Fibroblast of the aortic adventitia (primary cell): ENCODE measurements at regions not wholly inside any gene's neighbourhood (a gene's known extent, or its start where the extent isn't known, plus 50 kb on each side); places are given as distances from the start of the nearest gene placed in this dataset.

Experiments used
- DNase-seq: peaks from one replicate; pipeline ENCODE4 v3.0.0-alpha.2; 2010; ENCODE audit warnings: low read depth
- H3K4me3 ChIP-seq: 2 replicates; pipeline ENCODE4 v1.5.1; 2011; ENCODE audit warnings: low read depth, mild to moderate bottlenecking, control low read depth, low read length, moderate library complexity
- CTCF ChIP-seq: IDR thresholded peaks from 2 replicates; pipeline ENCODE4 v1.5.1; 2011; ENCODE audit warnings: mild to moderate bottlenecking, low read length, control low read depth, inconsistent platforms; ENCODE audit not compliant: insufficient read depth

- no peak for TF ChIP-seq CTCF
- DNase-seq, result no peak
- H3K4me3 ChIP-seq, result no peak overlapping the region
Measured at GRCh38 chr20:60591172-60591799, 633.1 kb downstream of the CDH26 start.

GRCh38 chr20:60598528-60598927 is 640.3 kb downstream of the CDH26 start:
- H3K4me3 ChIP-seq, result no peak overlapping the region
- TF ChIP-seq CTCF, result no peak
- no peak for DNase-seq

GRCh38 chr20:60599381-60599780 is 641.2 kb downstream of the CDH26 start:
- no peak for DNase-seq
- H3K4me3 ChIP-seq, result no peak overlapping the region
- no peak for TF ChIP-seq CTCF

- H3K4me3 ChIP-seq, result no peak overlapping the region
- TF ChIP-seq CTCF, result no peak
- no peak for DNase-seq
Measured at GRCh38 chr20:60600036-60600435, 641.8 kb downstream of the CDH26 start.

- no peak for DNase-seq
- H3K4me3 ChIP-seq, result no peak overlapping the region
- TF ChIP-seq CTCF, result no peak
Measured at GRCh38 chr20:60624066-60624465, 628.0 kb upstream of the CDH4 start.

- no peak overlapping the region for H3K4me3 ChIP-seq
- TF ChIP-seq CTCF, result no peak
- no peak for DNase-seq
Measured at GRCh38 chr20:60627751-60628565, 624.1 kb upstream of the CDH4 start.
